ENCODE measurements at regions not wholly inside any gene's neighbourhood (a gene's known extent, or its start where the extent isn't known, plus 50 kb on each side); places are given as distances from the start of the nearest gene placed in this dataset.

GRCh38 chr4:138300616-138301015 is 58.5 kb upstream of the SLC7A11 start:
- TF ChIP-seq CSRNP3 (CRISPR knock-in tag; IDR thresholded peaks at IDR 0.05) (no peak), PATZ1 (CRISPR knock-in tag; IDR thresholded peaks at IDR 0.05; ENCODE audit: borderline replicate concordance) (no peak), POU6F1 (CRISPR knock-in tag; IDR thresholded peaks at IDR 0.05; ENCODE audit: borderline replicate concordance, low read depth) (no peak), ISL1 (CRISPR knock-in tag; IDR thresholded peaks at IDR 0.05) (no peak)

Measured in SK-N-SH treated with all-trans-retinoic acid at 6 μM for 48 hours (cell line).